CD4-positive, CD25-positive, alpha-beta regulatory T cell (primary cell): ENCODE measurements at regions not wholly inside any gene's neighbourhood (a gene's known extent, or its start where the extent isn't known, plus 50 kb on each side); places are given as distances from the start of the nearest gene placed in this dataset.
"Not testable (repeated sequence)": the region's sequence is repeated elsewhere in the genome, so short reads cannot be mapped to it uniquely, and the experiment has no call there.

Experiments
- ATAC-seq, 2 donors: fragments of 150-1000 bp; cut with Tn5 transposase; one replicate each; pipeline ENCODE4 v1.10.0; 2021; ENCODE audit warnings: low read depth in 2 of 2, moderate number of reproducible peaks in 2 of 2, moderate library complexity in 1 of 2
- DNase-seq, 3 donors: peaks; one replicate each; pipeline versions ENCODE4 v3.0.0 to v3.0.0-alpha.2; 2012 to 2022; ENCODE audit warnings: mixed read lengths in 1 of 3
- H3K27ac ChIP-seq: one replicate; pipeline ENCODE4 v1.7.0; 2013; ENCODE audit warnings: mild to moderate bottlenecking, low read length; ENCODE audit not compliant: insufficient read depth, poor library complexity, severe bottlenecking
- H3K27me3 ChIP-seq: one replicate; pipeline ENCODE4 v1.7.0; 2013; ENCODE audit warnings: low read length; ENCODE audit not compliant: control insufficient read depth, insufficient read depth
- H3K36me3 ChIP-seq: one replicate; pipeline ENCODE4 v1.7.0; 2013; ENCODE audit warnings: mild to moderate bottlenecking, low read length, moderate library complexity; ENCODE audit not compliant: control insufficient read depth, insufficient read depth
- H3K4me1 ChIP-seq: 2 replicates; pipeline ENCODE4 v1.7.0; 2013; ENCODE audit warnings: mild to moderate bottlenecking, low read length; ENCODE audit not compliant: insufficient read depth, control insufficient read depth, poor library complexity, severe bottlenecking
- H3K4me3 ChIP-seq: one replicate; pipeline ENCODE4 v1.7.0; 2013; ENCODE audit warnings: low read depth, mild to moderate bottlenecking, low read length, moderate library complexity
- H3K9me3 ChIP-seq, 2 experiments: 1 replicate in 1 of 2; 2 replicates in 1 of 2; pipeline ENCODE4 v1.7.0; 2013; ENCODE audit warnings: low read length in 2 of 2, mild to moderate bottlenecking in 1 of 2, moderate library complexity in 1 of 2; ENCODE audit not compliant: control insufficient read depth in 2 of 2
- H3K27ac Mint-ChIP-seq, 3 donors: one replicate each; pipeline ENCODE4 v1.8.0; 2020 to 2022; ENCODE audit warnings: mild to moderate bottlenecking in 3 of 3, mixed read lengths in 3 of 3, moderate library complexity in 2 of 3
- H3K27me3 Mint-ChIP-seq: one replicate; pipeline ENCODE4 v1.8.0; 2022; ENCODE audit warnings: mild to moderate bottlenecking, mixed read lengths
- H3K36me3 Mint-ChIP-seq: one replicate; pipeline ENCODE4 v1.8.0; 2020; ENCODE audit warnings: mixed read lengths
- H3K4me1 Mint-ChIP-seq, 4 donors: one replicate each; pipeline ENCODE4 v1.8.0; 2020 to 2022; ENCODE audit warnings: mixed read lengths in 4 of 4, mild to moderate bottlenecking in 1 of 4
- H3K4me3 Mint-ChIP-seq, 4 donors: one replicate each; pipeline ENCODE4 v1.8.0; 2020 to 2022; ENCODE audit warnings: mild to moderate bottlenecking in 4 of 4, mixed read lengths in 4 of 4, moderate library complexity in 3 of 4
- H3K9me3 Mint-ChIP-seq, 7 donors: one replicate each; pipeline ENCODE4 v1.8.0; 2020 to 2022; ENCODE audit warnings: mixed read lengths in 7 of 7, mild to moderate bottlenecking in 3 of 7, moderate library complexity in 2 of 7

- H3K4me1 ChIP-seq, result no peaks in the 10 kb centered on the region
- Mint-ChIP-seq H3K4me1 (no peaks in the 10 kb centered on the region), H3K4me3 (no peak overlapping the region), H3K27ac (no peak overlapping the region), H3K9me3 (peaks cover 0 to 6% (median 0%) of the 10 kb centered on the region in 7 donors), H3K36me3 (no peaks in the 10 kb centered on the region), H3K27me3 (no peaks in the 10 kb centered on the region)
- no peaks in the 10 kb centered on the region for H3K27me3 ChIP-seq
- no peaks in the 10 kb centered on the region for H3K36me3 ChIP-seq
- no peak overlapping the region for H3K27ac ChIP-seq
- H3K4me3 ChIP-seq, result no peak overlapping the region
- DNase-seq (no peak), ATAC-seq (no peak)
- no peaks in the 10 kb centered on the region for H3K9me3 ChIP-seq
Measured at GRCh38 chr5:155822177-155822576, 504.8 kb upstream of the SGCD start.

- ATAC-seq, result no peak
- Histone ChIP-seq H3K36me3 (no peaks in the 10 kb centered on the region), H3K27ac (no peak overlapping the region), H3K9me3 (no peaks in the 10 kb centered on the region), H3K4me1 (no peaks in the 10 kb centered on the region), H3K4me3 (no peak overlapping the region), H3K27me3 (no peaks in the 10 kb centered on the region)
- Mint-ChIP-seq H3K27me3 (no peaks in the 10 kb centered on the region), H3K4me1 (no peaks in the 10 kb centered on the region), H3K9me3 (peaks cover 0 to 1% (median 0%) of the 10 kb centered on the region in 7 donors), H3K27ac (no peak overlapping the region), H3K4me3 (no peak overlapping the region), H3K36me3 (no peaks in the 10 kb centered on the region)
- DNase-seq, result no peak
Measured at GRCh38 chr5:155826611-155827507, 500.1 kb upstream of the SGCD start.

GRCh38 chr5:155827508-155827815 lies 499.5 kb upstream of the SGCD start:
- DNase-seq, H3K36me3 Mint-ChIP-seq, H3K9me3 ChIP-seq, H3K4me1 Mint-ChIP-seq, H3K4me3 Mint-ChIP-seq, H3K36me3 ChIP-seq, H3K27me3 Mint-ChIP-seq, H3K27ac Mint-ChIP-seq, H3K9me3 Mint-ChIP-seq, H3K27ac ChIP-seq, H3K4me3 ChIP-seq, H3K27me3 ChIP-seq, ATAC-seq, H3K4me1 ChIP-seq: not testable (repeated sequence)

- H3K27me3 Mint-ChIP-seq, result no peaks in the 10 kb centered on the region
- H3K9me3 Mint-ChIP-seq, result peaks cover 0 to 1% (median 0%) of the 10 kb centered on the region in 7 donors
- H3K36me3 Mint-ChIP-seq, result no peaks in the 10 kb centered on the region
- Histone ChIP-seq H3K27me3 (no peaks in the 10 kb centered on the region), H3K4me1 (no peaks in the 10 kb centered on the region), H3K4me3 (no peak overlapping the region), H3K36me3 (no peaks in the 10 kb centered on the region), H3K9me3 (no peaks in the 10 kb centered on the region), H3K27ac (no peak overlapping the region)
- no peak overlapping the region for H3K4me3 Mint-ChIP-seq
- H3K27ac Mint-ChIP-seq, result no peak overlapping the region
- ATAC-seq (no peak), DNase-seq (no peak)
- no peaks in the 10 kb centered on the region for H3K4me1 Mint-ChIP-seq
Measured at GRCh38 chr5:155827949-155828348, 499.0 kb upstream of the SGCD start.

GRCh38 chr5:155831491-155831890 lies 495.5 kb upstream of the SGCD start:
- H3K27me3 Mint-ChIP-seq, result no peaks in the 10 kb centered on the region
- Histone ChIP-seq H3K4me3 (no peak overlapping the region), H3K27ac (no peak overlapping the region), H3K27me3 (no peaks in the 10 kb centered on the region), H3K36me3 (no peaks in the 10 kb centered on the region), H3K9me3 (no peaks in the 10 kb centered on the region), H3K4me1 (no peaks in the 10 kb centered on the region)
- DNase-seq (no peak), ATAC-seq (no peak)
- peaks cover 0 to 2% (median 0%) of the 10 kb centered on the region in 7 donors for H3K9me3 Mint-ChIP-seq
- H3K27ac Mint-ChIP-seq, result no peak overlapping the region
- no peaks in the 10 kb centered on the region for H3K36me3 Mint-ChIP-seq
- H3K4me3 Mint-ChIP-seq, result no peak overlapping the region
- no peaks in the 10 kb centered on the region for H3K4me1 Mint-ChIP-seq

- peaks cover 0 to 2% (median 0%) of the 10 kb centered on the region in 7 donors for H3K9me3 Mint-ChIP-seq
- no peak overlapping the region for H3K27ac ChIP-seq
- H3K27ac Mint-ChIP-seq, result no peak overlapping the region
- DNase-seq (no peak), ATAC-seq (no peak)
- no peaks in the 10 kb centered on the region for H3K27me3 ChIP-seq
- no peaks in the 10 kb centered on the region for H3K36me3 ChIP-seq
- no peaks in the 10 kb centered on the region for H3K4me1 ChIP-seq
- H3K9me3 ChIP-seq, result no peaks in the 10 kb centered on the region
- H3K4me1 Mint-ChIP-seq, result no peaks in the 10 kb centered on the region
- no peaks in the 10 kb centered on the region for H3K36me3 Mint-ChIP-seq
- no peak overlapping the region for H3K4me3 ChIP-seq
- H3K4me3 Mint-ChIP-seq, result no peak overlapping the region
- H3K27me3 Mint-ChIP-seq, result no peaks in the 10 kb centered on the region
Measured at GRCh38 chr5:155833287-155833686, 493.7 kb upstream of the SGCD start.

GRCh38 chr5:155834271-155834975 lies 492.5 kb upstream of the SGCD start:
- Histone ChIP-seq H3K4me1 (no peaks in the 10 kb centered on the region), H3K27me3 (no peaks in the 10 kb centered on the region)
- DNase-seq, result no peak

More at GRCh38 chr5:155834271-155834975, 492.5 kb upstream of the SGCD start:
- H3K9me3 Mint-ChIP-seq, result peaks cover 0 to 2% (median 0%) of the 10 kb centered on the region in 7 donors
- no peak overlapping the region for H3K27ac ChIP-seq
- no peak for ATAC-seq
- no peaks in the 10 kb centered on the region for H3K4me1 Mint-ChIP-seq
- H3K4me3 Mint-ChIP-seq, result no peak overlapping the region
- no peaks in the 10 kb centered on the region for H3K9me3 ChIP-seq
- no peak overlapping the region for H3K4me3 ChIP-seq
- no peaks in the 10 kb centered on the region for H3K27me3 Mint-ChIP-seq
- no peaks in the 10 kb centered on the region for H3K36me3 ChIP-seq
- H3K36me3 Mint-ChIP-seq, result no peaks in the 10 kb centered on the region
- H3K27ac Mint-ChIP-seq, result no peak overlapping the region
